IPS DF 4.7 (cell line): ENCODE measurements at regions not wholly inside any gene's neighbourhood (a gene's known extent, or its start where the extent isn't known, plus 50 kb on each side); places are given as distances from the start of the nearest gene placed in this dataset.

Experiments used
- DNase-seq: peaks from one replicate; pipeline ENCODE4 v3.0.0-alpha.2; 2013; ENCODE audit warnings: low spot score; ENCODE audit errors: extremely low read depth

DNA sequence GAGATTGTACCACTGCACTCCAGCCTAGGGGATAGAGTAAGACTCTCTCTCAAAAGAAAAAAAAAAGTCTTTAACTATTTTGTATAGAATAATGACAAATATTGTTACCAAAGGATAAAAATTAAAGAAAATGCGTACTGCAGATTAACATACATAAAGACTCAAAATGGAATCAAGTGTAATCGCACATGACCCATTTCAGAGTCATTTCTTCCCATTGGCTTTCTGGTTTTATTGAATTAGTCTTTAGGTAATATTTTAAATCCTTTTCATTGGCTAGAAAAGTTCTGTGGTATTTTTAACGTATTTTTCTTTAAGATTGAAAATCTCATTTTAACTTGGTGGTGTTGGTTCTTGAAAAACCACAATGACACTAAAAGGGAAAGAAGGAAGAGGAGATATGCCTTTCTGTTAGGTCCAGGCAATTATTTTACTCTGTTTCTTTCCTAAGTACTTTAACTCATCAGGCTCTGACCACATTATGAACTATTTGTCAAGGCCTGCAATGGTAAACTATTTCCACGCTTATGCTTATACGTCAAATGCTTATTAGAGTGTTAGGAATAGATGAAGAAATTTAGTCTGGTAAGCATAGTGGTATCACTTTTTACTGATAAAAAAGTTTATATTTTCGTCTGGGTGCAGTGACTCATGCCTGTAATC lies 52.3 kb downstream of the PLEKHG1 start:
- no peak for DNase-seq

- DNase-seq = no peak
Measured at GRCh38 chr6:150652848-150653613, 53.3 kb downstream of the PLEKHG1 start.

- DNase-seq = no peak
Measured at GRCh38 chr6:150654608-150655007, 54.9 kb downstream of the PLEKHG1 start.

- DNase-seq = no peak
Measured at GRCh38 chr6:150656156-150656555, 56.5 kb downstream of the PLEKHG1 start.

DNA sequence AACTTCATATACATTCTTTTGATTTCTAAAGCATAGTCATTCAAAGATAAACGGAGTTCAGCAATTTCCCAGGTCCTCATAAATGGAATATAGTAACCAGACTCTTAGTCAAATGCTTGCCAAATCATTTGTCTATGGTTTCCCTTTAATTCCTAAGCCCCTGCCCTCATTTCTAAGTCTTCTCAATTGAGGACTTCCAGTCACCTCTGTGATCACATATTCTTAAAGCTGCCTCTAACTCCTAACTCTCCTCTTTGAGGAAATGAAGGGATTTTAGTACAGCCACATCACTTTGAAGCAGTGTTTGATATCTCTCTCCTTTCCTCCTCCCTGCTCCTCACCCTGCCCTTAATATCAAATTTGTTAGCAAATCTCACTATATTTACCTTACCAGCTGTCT lies 58.7 kb downstream of the PLEKHG1 start:
- no peak for DNase-seq

GRCh38 chr6:150659046-150659763 lies 59.5 kb downstream of the PLEKHG1 start:
- no peak for DNase-seq

GRCh38 chr6:150661216-150662007 lies 61.7 kb downstream of the PLEKHG1 start:
- DNase-seq = no peak

GRCh38 chr6:150662814-150663213 lies 63.1 kb downstream of the PLEKHG1 start:
- no peak for DNase-seq

GRCh38 chr6:150664091-150664490 lies 64.4 kb downstream of the PLEKHG1 start:
- DNase-seq = no peak

DNA sequence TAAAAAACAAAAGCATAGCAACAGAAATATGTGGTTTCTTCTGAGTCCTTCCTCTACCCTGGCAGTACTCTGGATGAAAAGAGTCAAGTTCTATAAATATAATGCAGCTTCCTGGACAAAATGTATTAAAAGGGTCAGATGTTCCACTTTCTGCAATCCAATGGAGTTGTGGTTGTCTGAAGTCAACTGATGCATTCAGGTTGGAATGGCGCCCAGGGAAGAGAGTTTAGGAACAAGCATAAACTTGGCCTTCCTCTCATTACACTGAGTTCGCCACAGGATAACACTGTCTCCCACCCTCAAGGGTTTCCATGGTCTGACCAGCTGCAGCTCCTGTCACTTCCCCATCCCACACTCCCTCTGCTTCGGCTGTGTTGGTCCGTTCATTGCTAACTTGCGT lies 66.4 kb downstream of the PLEKHG1 start:
- DNase-seq = no peak

DNA sequence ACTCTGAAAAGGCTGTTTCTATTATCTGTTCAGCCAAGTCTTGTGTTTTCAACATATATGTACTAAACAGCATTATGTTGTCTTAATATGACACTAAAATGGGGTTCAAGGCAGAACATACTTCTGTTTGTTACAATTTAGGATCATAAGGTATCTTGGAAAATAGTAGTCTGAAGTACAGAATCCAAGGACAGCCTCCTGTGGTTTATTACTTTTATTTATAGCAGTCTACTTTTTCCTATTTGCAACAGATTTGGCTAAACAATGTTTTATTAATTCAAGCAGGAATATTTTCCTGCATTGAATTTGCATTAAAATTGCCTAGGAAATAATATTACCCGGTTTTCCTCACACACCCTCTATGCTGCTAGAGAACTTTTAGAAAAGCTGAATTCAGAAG lies 67.7 kb downstream of the PLEKHG1 start:
- no peak for DNase-seq

DNA sequence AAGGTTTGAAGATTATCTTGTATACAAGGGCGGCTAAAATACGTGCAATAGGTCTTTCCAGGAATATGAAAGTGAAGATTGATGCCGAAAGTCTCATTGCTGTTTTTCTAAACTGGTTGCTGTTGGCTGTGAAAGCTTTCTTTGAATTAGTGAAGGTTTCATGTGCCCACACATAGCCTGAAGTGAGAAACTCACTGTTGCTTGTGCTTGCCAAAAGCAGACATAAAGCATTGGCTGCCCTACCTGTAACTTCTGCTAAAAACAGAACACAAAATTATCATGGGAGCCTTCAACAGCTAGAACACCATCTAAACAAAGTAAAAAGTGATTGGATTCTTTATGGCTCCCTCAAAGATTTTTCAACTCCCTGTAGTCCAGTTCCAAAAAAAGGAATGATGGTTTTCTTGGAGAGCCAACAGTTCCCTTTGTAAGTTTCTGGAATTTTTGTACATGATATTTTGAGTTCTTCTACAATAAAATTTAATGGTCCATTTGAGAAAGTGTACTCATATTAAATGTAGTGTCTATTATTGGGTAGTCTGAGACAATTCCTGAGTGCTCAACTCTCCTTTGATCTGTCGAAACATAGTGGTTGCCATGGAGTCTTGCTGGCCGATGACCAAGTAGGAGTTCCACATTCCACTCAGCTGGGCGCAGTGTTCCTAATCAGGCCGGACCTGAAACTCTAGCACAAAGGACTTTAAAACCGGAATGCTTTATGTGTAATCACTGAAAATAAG lies 68.5 kb downstream of the PLEKHG1 start:
- no peak for DNase-seq

GRCh38 chr6:150668900-150669302 lies 69.2 kb downstream of the PLEKHG1 start:
- no peak for DNase-seq

- no peak for DNase-seq
Measured at GRCh38 chr6:150670311-150670710, 70.6 kb downstream of the PLEKHG1 start.

DNA sequence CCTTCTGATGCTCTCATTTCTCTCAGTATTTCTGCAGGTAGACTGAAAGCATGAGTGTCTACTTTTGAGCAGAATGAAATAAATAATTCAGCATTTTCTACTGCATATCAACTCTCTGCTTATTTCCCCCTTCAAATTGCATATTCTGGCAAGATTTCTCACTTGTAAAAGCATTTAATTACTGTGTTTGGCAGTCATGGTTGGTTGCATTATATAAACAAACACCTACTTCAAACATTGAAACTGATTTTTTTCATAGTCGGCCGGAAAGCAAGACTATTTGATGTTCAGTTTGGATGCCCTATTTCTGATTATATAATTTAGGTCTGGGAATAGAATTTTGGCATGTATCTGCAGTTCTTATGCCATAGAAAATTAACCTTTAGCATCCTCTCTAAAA lies 73.1 kb downstream of the PLEKHG1 start:
- no peak for DNase-seq

- DNase-seq = no peak
Measured at GRCh38 chr6:150673720-150674346, 74.1 kb downstream of the PLEKHG1 start.

GRCh38 chr6:150676344-150676743 lies 76.7 kb downstream of the PLEKHG1 start:
- DNase-seq = no peak

- no peak for DNase-seq
Measured at GRCh38 chr6:150676772-150677171, 77.1 kb downstream of the PLEKHG1 start.

- DNase-seq = no peak
Measured at GRCh38 chr6:150680510-150680909, 80.8 kb downstream of the PLEKHG1 start.

DNA sequence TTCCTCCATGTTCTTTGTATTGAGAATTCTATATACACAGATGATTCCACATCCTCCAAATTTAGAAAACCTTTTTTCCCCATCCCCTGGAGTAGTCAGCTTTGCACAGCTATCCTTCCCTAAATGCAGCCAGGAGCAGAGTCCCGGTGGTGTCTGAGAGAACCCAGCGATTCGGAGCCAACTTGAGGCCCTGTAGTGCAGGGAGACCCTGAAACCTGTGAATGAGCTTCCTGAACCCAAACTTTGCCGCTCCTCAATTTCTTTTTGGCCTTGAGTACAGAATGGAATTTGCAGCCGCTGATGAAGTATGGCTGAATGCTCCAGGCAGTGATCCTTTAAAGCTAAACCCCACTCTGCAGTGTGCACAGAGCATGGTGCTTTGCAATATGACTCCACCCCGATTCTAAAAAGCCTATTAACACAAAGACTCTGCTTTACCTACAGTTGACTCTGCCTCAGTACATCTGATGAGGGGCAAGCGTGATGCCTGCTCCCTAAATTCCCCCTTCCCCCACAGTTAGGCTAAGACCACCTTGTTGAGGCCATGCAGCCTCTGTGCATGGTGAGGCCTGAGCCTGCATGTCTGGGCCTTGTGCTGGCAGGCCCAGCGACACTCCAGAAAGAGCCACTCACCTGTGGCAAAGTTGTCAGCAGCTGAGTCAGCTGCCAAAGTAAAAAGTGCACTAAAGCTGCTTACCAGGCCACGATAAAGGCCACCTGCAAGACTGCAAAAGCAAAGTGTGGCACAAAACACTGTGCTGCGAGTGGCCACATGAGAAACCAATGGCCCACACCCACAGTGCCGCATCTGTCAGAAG lies 82.1 kb downstream of the PLEKHG1 start:
- DNase-seq = no peak
